ENCODE measurements at regions not wholly inside any gene's neighbourhood (a gene's known extent, or its start where the extent isn't known, plus 50 kb on each side); places are given as distances from the start of the nearest gene placed in this dataset.

DNA sequence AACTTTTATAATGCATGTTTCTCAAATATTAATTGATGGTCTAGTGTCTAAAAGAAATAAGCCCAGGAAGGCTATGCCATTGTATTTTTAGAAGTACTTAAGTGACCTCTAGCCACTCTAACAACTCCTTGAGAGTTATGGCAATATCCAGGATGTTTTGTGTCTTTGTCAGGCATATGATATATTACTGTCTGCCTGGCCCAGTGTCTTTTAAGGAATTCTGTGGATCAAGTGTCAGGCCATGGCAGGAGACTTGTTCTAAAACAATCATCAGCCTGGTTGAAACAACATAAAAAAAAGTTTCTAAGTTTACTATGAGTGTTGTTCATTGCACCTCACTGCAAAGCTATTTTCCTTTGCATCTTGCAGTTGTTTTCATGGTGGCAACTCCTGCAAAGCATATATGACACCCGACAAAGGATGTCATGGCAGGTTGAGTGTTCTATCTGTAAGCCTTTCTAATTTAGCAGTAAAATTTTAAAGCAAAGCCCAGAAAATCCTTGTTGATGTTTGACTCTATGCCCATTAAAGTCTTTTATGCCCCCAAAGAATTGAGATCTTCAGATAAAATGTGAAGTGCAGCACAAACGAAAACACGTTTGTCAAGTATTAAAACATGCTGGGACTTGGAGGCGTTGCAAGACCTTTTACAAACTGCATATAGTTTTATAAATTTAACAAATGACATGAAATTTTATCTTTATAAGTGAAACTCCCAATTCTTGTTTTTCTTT is 89.5 kb upstream of the SLC38A2 start:
- TF ChIP-seq, protein P1, sequence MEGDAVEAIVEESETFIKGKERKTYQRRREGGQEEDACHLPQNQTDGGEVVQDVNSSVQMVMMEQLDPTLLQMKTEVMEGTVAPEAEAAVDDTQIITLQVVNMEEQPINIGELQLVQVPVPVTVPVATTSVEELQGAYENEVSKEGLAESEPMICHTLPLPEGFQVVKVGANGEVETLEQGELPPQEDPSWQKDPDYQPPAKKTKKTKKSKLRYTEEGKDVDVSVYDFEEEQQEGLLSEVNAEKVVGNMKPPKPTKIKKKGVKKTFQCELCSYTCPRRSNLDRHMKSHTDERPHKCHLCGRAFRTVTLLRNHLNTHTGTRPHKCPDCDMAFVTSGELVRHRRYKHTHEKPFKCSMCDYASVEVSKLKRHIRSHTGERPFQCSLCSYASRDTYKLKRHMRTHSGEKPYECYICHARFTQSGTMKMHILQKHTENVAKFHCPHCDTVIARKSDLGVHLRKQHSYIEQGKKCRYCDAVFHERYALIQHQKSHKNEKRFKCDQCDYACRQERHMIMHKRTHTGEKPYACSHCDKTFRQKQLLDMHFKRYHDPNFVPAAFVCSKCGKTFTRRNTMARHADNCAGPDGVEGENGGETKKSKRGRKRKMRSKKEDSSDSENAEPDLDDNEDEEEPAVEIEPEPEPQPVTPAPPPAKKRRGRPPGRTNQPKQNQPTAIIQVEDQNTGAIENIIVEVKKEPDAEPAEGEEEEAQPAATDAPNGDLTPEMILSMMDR (IDR thresholded peaks at IDR 0.05; ENCODE audit: low read depth, low read length), result no peak
- no peak for DNase-seq (ENCODE audit: low read depth in 2 of 2)
- H3K4me3 ChIP-seq (replicated peaks in 1 of 2; ENCODE audit: low read depth in 2 of 2, low read length in 2 of 2), result no peak overlapping the region

- no peak for DNase-seq (ENCODE audit: low read depth in 2 of 2)
- H3K4me3 ChIP-seq (replicated peaks in 1 of 2; ENCODE audit: low read depth in 2 of 2, low read length in 2 of 2), result no peak overlapping the region
- TF ChIP-seq, protein P1 (IDR thresholded peaks at IDR 0.05; ENCODE audit: low read depth, low read length), result no peak
Observed at GRCh38 chr12:46461459-46461858, 88.9 kb upstream of the SLC38A2 start.

GRCh38 chr12:46460682-46461210 is 88.2 kb upstream of the SLC38A2 start:
- TF ChIP-seq, protein P1 (IDR thresholded peaks at IDR 0.05; ENCODE audit: low read depth, low read length), result no peak
- H3K4me3 ChIP-seq (replicated peaks in 1 of 2; ENCODE audit: low read depth in 2 of 2, low read length in 2 of 2), result no peak overlapping the region
- no peak for DNase-seq (ENCODE audit: low read depth in 2 of 2)

- no peak overlapping the region for H3K4me3 ChIP-seq (replicated peaks in 1 of 2; ENCODE audit: low read depth in 2 of 2, low read length in 2 of 2)
- DNase-seq (ENCODE audit: low read depth in 2 of 2), result no peak
- TF ChIP-seq, protein P1 (IDR thresholded peaks at IDR 0.05; ENCODE audit: low read depth, low read length), result no peak
Observed at GRCh38 chr12:46459861-46460545, 87.4 kb upstream of the SLC38A2 start.

- no peak overlapping the region for H3K4me3 ChIP-seq (replicated peaks in 1 of 2; ENCODE audit: low read depth in 2 of 2, low read length in 2 of 2)
- TF ChIP-seq, protein P1 (IDR thresholded peaks at IDR 0.05; ENCODE audit: low read depth, low read length), result no peak
- peak; percentile 75 to 97 for DNase-seq (ENCODE audit: low read depth in 2 of 2)
Observed at GRCh38 chr12:46459111-46459510, 86.5 kb upstream of the SLC38A2 start.

GRCh38 chr12:46458500-46459102 is 86.0 kb upstream of the SLC38A2 start:
- TF ChIP-seq, protein P1 (IDR thresholded peaks at IDR 0.05; ENCODE audit: low read depth, low read length), result no peak
- no peak overlapping the region for H3K4me3 ChIP-seq (replicated peaks in 1 of 2; ENCODE audit: low read depth in 2 of 2, low read length in 2 of 2)
- no peak for DNase-seq (ENCODE audit: low read depth in 2 of 2)

Data from cardiac fibroblast (primary cell).